KOPT-K1 (cell line): ENCODE measurements at regions not wholly inside any gene's neighbourhood (a gene's known extent, or its start where the extent isn't known, plus 50 kb on each side); places are given as distances from the start of the nearest gene placed in this dataset.
A peak's percentile ranks its signal among the peaks of the same experiment; 100 is the strongest.

Experiments
- H3K27ac ChIP-seq: fragments of 200-600 bp; sonication (generic); 2 replicates; pipeline ENCODE4 v1.5.1; 2016; ENCODE audit warnings: antibody characterized with exemption, mild to moderate bottlenecking, low read depth, low read length; ENCODE audit not compliant: poor library complexity, severe bottlenecking
- H3K36me3 ChIP-seq: fragments of 200-600 bp; sonication (generic); 2 replicates; pipeline ENCODE4 v1.5.1; 2017; ENCODE audit warnings: antibody characterized with exemption, mild to moderate bottlenecking, low read length, moderate library complexity; ENCODE audit not compliant: insufficient read depth
- H3K9me3 ChIP-seq: fragments of 200-600 bp; sonication (generic); 2 replicates; pipeline ENCODE4 v1.5.1; 2017; ENCODE audit warnings: antibody characterized with exemption, low read length, mild to moderate bottlenecking; ENCODE audit not compliant: insufficient read depth, poor library complexity, severe bottlenecking

- H3K36me3 ChIP-seq, result no peaks in the 10 kb centered on the region
- H3K9me3 ChIP-seq, result no peaks in the 10 kb centered on the region
- H3K27ac ChIP-seq, result no peak overlapping the region
Measured at GRCh38 chr2:193349642-193350041, 1154.9 kb upstream of the TMEFF2 start.

- Histone ChIP-seq H3K9me3 (no peaks in the 10 kb centered on the region), H3K36me3 (no peaks in the 10 kb centered on the region), H3K27ac (peak overlapping the region; percentile 57)
Measured at GRCh38 chr2:193348055-193348454, 1153.3 kb upstream of the TMEFF2 start.

- Histone ChIP-seq H3K27ac (no peak overlapping the region), H3K36me3 (no peaks in the 10 kb centered on the region), H3K9me3 (no peaks in the 10 kb centered on the region)
Measured at GRCh38 chr2:193336781-193337180, 1142.0 kb upstream of the TMEFF2 start.

GRCh38 chr2:193334401-193334800 is 1139.7 kb upstream of the TMEFF2 start:
- H3K27ac ChIP-seq, result no peak overlapping the region
- no peaks in the 10 kb centered on the region for H3K36me3 ChIP-seq
- H3K9me3 ChIP-seq, result no peaks in the 10 kb centered on the region

GRCh38 chr2:193333539-193333938 is 1138.8 kb upstream of the TMEFF2 start:
- no peak overlapping the region for H3K27ac ChIP-seq
- no peaks in the 10 kb centered on the region for H3K36me3 ChIP-seq
- no peaks in the 10 kb centered on the region for H3K9me3 ChIP-seq

GRCh38 chr2:193332941-193333340 is 1138.2 kb upstream of the TMEFF2 start:
- Histone ChIP-seq H3K36me3 (no peaks in the 10 kb centered on the region), H3K9me3 (no peaks in the 10 kb centered on the region), H3K27ac (no peak overlapping the region)

GRCh38 chr2:193331676-193332075 is 1136.9 kb upstream of the TMEFF2 start:
- Histone ChIP-seq H3K9me3 (no peaks in the 10 kb centered on the region), H3K36me3 (no peaks in the 10 kb centered on the region), H3K27ac (no peak overlapping the region)

- H3K9me3 ChIP-seq, result no peaks in the 10 kb centered on the region
- H3K36me3 ChIP-seq, result no peaks in the 10 kb centered on the region
- no peak overlapping the region for H3K27ac ChIP-seq
Measured at GRCh38 chr2:193326296-193326695, 1131.6 kb upstream of the TMEFF2 start.

- H3K27ac ChIP-seq, result no peak overlapping the region
- no peaks in the 10 kb centered on the region for H3K9me3 ChIP-seq
- H3K36me3 ChIP-seq, result no peaks in the 10 kb centered on the region
Measured at GRCh38 chr2:193315428-193316091, 1120.8 kb upstream of the TMEFF2 start.

GRCh38 chr2:193303464-193303863 is 1108.7 kb upstream of the TMEFF2 start:
- no peak overlapping the region for H3K27ac ChIP-seq
- no peaks in the 10 kb centered on the region for H3K36me3 ChIP-seq

GRCh38 chr2:193294371-193294770 is 1099.6 kb upstream of the TMEFF2 start:
- Histone ChIP-seq H3K36me3 (no peaks in the 10 kb centered on the region), H3K9me3 (no peaks in the 10 kb centered on the region), H3K27ac (no peak overlapping the region)

More at GRCh38 chr2:193303464-193303863, 1108.7 kb upstream of the TMEFF2 start:
- no peaks in the 10 kb centered on the region for H3K9me3 ChIP-seq

- no peaks in the 10 kb centered on the region for H3K36me3 ChIP-seq
- H3K9me3 ChIP-seq, result no peaks in the 10 kb centered on the region
- no peak overlapping the region for H3K27ac ChIP-seq
Measured at GRCh38 chr2:193279361-193279760, 1084.6 kb upstream of the TMEFF2 start.

GRCh38 chr2:193276988-193277387 is 1082.3 kb upstream of the TMEFF2 start:
- Histone ChIP-seq H3K27ac (no peak overlapping the region), H3K9me3 (no peaks in the 10 kb centered on the region), H3K36me3 (no peaks in the 10 kb centered on the region)

GRCh38 chr2:193276560-193276959 is 1081.8 kb upstream of the TMEFF2 start:
- Histone ChIP-seq H3K9me3 (no peaks in the 10 kb centered on the region), H3K36me3 (no peaks in the 10 kb centered on the region), H3K27ac (no peak overlapping the region)

GRCh38 chr2:193276069-193276468 is 1081.3 kb upstream of the TMEFF2 start:
- no peaks in the 10 kb centered on the region for H3K36me3 ChIP-seq
- H3K9me3 ChIP-seq, result no peaks in the 10 kb centered on the region
- no peak overlapping the region for H3K27ac ChIP-seq

- Histone ChIP-seq H3K9me3 (no peaks in the 10 kb centered on the region), H3K36me3 (no peaks in the 10 kb centered on the region), H3K27ac (no peak overlapping the region)
Measured at GRCh38 chr2:193272011-193272410, 1077.3 kb upstream of the TMEFF2 start.
